DMS53 (cell line): ENCODE measurements at regions not wholly inside any gene's neighbourhood (a gene's known extent, or its start where the extent isn't known, plus 50 kb on each side); places are given as distances from the start of the nearest gene placed in this dataset.

ENCODE experiments used
- DNase-seq: peaks from one replicate; lab custom pipeline; 2025; lab: John Stamatoyannopoulos, UW

DNA sequence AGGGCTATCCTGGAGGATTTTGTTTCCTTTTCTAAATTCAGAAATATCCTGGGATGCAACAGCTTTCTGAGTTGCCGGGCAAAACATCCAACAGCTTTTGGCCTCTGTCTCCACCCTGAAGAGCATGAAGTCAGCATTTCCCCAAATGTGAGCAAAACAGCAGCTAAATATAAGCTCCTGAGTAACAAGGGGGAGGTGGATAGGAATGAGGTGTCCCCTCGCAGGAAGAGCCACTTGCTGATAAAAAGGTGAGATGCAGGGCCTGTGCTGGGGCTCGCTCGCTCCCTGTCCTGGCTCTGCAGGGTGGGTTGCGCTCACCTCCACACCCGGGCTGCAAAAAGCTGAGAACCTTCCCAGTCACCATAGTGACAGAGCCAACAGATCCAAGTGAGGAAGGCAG lies 264.3 kb downstream of the ZEB1 start:
- no peak for DNase-seq

DNA sequence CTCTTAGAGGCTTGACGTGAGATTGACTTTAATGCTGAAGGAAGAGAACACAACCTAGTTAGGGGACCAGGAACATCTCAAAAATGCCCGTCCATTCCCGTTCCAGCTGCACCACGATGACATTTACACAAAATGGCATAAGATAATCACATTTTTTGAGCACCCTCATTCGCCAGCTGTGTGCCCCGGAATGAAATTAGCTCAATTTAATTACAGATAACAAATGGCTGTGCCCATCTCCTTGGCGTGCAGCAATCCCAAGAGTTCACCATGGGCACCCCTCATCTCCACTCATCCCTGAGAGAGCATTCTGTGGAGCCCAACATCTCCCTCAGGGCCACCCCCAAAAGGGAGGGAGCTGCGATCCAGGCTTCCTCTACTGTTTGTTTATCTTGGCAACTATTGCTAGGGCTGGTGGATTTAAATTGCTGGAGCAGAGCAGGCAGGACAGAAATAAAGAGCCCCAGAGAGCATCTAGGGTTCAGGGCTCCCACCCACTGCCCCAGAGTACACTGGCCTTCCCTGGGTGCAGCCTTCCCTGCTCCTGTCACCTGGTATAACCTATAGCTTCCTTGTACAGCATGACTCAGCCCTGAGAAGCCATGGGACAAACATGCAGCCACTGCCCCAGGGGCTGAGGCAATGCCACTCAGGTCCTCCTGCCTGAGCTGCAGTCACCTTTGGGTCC lies 263.5 kb downstream of the ZEB1 start:
- peak; percentile 55 for DNase-seq

GRCh38 chr10:31581741-31582323 lies 262.8 kb downstream of the ZEB1 start:
- DNase-seq: no peak

GRCh38 chr10:31580646-31581045 lies 261.6 kb downstream of the ZEB1 start:
- no peak for DNase-seq
